HG02623 (cell line): ENCODE measurements at regions not wholly inside any gene's neighbourhood (a gene's known extent, or its start where the extent isn't known, plus 50 kb on each side); places are given as distances from the start of the nearest gene placed in this dataset.
"Not testable (repeated sequence)": the region's sequence is repeated elsewhere in the genome, so short reads cannot be mapped to it uniquely, and the experiment has no call there.

Experiments
- ATAC-seq: cut with Tn5 transposase; IDR thresholded peaks from one replicate; pipeline ENCODE4 v1.9.1; 2021; ENCODE audit warnings: moderate library complexity; ENCODE audit not compliant: unreplicated experiment

DNA sequence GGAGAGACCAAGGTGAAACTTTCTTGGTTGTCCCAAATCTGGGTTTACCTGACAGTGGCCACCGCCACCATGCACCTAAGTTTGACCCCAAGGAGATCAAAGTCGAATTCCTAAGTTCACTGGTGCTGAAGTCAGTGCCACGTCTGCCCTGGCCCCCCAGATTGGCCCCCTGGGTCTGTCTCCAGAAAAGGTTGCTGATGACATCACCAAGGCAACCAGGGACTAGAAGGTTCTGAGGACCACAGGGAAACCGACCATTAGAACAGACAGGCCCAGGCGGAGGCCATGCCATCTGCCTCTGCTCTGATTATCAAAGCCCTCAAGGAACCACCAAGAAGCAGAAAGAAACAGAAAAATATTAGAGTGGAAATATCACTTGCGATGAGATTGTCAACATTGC is 91.2 kb downstream of the DLL1 start:
- ATAC-seq: no peak

DNA sequence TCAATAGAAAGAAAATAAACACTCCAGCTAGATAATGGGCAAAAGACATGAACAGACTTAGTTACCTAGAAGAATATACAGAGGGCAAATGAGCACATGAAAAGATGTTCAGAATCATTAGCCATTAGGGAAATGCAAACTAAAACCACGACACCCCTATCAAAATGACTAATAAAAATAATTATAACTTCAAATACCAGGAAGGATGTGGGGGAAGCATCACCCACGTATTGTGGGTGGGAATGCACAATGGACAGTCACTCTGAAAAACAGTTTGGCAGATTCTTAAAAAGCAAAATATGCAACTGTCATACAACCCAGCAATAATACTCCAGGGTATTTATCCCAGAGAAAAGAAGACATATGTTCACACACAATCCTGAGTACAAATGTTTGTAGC is 92.6 kb downstream of the DLL1 start:
- ATAC-seq: no peak

DNA sequence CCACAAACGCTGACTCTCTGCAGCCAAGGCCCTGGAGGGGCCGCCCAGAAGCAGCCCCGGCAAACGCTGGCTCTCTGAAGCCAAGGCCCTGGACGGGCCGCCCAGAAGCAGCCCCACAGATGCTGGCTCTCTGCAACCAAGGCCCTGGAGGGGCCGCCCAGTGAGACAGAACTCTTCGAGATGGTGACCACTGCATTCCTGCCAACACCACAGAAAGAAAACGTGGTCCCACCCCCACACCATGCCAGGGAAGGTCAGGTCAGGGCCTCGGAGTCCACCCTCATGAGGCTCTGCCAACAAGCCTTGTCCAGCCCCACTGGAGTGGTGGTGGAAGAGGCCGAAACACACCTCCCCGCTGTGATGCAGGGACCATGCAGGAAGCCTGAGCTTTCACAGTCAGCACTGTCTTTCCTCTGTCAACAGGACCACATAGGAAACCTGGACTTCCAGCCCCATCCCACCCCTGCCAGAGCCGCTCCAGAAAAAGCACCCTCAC is 97.5 kb downstream of the DLL1 start:
- ATAC-seq: no peak

DNA sequence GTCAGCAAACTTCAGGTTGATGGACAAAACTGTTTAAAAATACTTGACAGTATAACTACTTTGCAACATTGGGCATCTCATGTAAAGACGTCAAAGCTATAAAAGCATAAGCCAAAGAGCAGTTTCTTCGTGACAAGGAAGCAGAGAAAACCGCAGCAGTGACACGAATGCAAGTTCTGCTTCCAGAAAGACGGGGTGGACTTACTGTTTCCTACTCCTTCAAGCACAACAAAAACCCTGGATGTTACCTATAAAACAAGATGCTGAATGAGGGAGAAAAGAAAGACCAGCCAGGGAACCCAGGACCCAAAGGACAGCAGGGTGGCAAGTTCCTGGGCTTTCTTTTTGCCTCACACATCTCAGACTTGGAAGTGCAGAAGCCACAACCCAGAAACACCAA is 98.0 kb downstream of the DLL1 start:
- ATAC-seq: no peak

DNA sequence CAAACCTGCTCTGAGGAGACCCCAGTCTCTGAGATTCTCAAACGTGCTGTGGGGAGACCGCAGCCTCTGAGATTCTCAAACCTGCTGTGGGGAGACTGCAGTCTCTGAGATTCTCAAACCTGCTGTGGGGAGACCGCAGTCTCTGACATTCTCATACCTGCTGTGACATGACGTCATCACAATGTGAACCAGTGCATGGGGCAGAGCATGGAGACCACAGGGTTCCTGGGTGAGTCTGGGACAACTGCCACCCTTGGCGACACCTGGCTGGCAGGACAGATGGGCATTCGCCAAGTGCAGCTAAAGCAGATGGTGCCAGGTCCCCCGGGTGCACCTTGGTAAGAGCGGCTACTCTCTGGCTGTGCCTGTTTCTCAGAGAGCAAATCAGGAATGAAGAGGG is 98.8 kb downstream of the DLL1 start:
- not testable (repeated sequence) for ATAC-seq

DNA sequence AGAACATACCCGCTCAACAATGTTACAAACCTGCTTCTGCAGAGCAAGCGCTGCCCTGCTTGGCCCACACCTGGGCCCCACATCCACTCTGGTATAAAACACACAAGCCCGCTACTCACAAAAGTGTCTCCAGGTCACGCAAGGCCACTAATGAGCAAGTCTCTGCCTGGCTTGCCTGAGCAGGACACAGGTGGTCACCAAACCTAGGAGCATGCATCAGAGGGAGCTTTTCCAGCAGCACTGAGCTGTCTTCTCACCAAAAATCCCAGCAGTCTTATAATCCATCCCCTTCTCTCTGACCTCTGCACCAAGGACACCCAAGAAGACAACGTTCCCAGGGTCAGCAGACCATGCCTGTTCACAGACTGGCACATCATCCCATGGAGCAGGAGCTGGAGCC is 100.8 kb downstream of the DLL1 start:
- ATAC-seq: no peak

DNA sequence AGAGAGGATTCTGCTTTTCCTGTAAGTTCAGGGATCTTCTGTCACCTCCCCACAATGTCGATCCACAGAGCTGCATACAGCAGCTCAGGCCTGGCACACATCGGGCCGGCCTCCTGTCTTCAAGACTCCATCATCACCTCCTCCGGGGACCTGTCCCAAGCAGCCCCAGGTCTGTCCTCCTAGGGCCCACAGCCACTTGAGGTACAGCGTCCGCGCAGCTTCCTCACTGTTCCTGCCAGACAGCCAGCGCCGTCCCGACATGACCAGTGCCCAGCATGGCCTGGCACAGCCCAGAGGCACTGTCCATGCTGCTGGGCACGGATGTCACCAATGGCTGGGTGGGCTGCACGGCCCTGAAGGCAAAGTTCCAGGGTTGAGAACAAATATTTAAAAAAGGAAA is 101.6 kb downstream of the DLL1 start:
- ATAC-seq: no peak

DNA sequence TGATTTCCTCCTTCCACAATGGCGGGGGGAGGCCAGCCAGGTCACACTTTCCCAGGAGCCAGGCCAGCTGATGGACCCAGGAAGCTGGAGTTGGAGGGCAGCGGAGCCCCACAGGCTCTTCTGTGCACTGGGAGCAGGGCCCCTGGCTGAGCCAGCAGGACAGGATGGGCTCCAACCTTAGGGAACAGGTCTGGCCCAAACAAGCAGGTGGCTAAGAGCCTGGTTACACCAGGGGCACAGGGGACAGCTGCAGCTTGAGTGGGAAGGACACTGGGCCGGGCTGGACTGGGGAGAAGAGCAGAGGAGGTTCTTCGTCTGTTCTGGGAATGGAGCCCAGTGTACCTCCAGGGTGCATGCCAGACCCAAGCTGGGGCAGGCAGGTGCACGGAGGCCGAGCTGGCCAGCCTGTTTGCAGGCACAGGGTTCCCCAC is 102.3 kb downstream of the DLL1 start:
- ATAC-seq: no peak

DNA sequence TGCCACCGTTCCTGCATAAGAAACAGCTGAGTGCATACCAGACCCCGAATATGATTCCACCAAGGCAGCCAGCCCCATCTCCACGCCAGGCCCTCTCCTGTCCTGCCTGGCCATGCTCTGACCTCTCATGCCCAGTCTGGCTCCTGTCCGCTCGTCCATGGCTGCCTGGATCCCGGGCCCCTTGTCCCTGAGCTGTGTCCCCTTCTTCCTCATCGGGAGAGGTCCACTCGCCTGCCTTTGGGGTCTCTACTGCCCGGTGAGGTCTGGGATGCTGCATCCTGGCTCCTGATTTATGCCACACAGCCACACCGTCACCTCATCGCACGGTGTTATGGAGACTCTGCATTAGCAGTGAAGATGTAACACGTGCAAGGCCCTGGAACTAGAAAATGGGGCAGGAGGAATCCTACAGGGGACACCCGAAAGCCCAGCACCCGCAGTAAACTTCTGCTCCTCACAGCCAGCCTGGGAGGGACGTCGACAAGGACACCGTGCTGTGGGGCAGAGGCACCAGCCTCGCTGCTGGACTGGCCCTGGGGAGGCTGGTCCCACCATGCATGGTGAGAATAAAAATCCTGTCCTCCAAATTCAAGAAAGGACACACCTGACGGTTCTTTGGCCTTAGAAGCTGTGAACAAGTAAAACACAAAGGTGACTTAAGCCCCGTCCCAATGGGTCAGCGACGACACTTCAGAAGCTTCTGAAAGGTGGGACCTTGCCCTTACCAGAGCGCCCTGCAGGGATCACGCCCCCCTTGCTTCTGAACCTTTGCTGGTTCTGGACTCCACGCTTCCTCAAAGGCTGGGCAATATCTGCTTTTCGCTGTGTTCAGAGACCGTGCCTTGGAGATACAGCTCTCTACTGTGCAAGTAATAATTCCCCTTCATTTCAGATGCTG is 103.0 kb downstream of the DLL1 start:
- no peak for ATAC-seq

DNA sequence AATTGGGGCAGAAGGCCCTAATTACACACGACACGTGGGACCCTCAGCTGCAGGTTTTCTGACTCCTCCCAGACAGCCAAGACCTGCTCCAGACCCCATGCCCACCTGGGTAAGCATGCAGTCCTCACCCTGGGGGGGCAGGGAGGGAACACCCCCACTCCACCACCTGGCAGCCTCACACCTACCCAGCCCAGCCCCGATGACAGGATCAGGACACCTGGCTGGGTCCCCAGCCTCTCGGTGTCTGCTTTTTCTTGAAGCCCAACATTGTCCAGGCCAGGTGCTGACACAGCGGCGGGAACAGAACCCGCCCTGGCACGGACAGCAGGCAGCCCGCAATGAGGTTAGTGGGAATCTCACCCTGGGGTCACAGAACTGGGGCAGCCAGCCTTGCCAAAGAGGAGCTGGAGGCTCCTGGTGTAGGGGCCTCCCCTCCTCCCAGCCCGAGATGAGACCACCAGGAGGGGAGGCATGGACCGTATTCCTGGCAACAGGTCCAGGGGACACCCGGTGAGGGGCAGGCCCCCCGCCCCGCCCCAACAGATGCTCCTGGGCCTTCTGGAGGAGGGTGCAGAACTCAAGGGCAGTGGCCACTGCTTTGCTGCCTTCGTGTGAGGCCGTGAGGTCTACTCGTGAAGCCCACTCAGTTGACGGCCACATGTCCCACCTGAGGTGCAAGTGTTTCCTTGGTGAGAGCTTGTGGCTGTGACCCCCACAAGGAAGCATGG is 103.8 kb downstream of the DLL1 start:
- no peak for ATAC-seq

DNA sequence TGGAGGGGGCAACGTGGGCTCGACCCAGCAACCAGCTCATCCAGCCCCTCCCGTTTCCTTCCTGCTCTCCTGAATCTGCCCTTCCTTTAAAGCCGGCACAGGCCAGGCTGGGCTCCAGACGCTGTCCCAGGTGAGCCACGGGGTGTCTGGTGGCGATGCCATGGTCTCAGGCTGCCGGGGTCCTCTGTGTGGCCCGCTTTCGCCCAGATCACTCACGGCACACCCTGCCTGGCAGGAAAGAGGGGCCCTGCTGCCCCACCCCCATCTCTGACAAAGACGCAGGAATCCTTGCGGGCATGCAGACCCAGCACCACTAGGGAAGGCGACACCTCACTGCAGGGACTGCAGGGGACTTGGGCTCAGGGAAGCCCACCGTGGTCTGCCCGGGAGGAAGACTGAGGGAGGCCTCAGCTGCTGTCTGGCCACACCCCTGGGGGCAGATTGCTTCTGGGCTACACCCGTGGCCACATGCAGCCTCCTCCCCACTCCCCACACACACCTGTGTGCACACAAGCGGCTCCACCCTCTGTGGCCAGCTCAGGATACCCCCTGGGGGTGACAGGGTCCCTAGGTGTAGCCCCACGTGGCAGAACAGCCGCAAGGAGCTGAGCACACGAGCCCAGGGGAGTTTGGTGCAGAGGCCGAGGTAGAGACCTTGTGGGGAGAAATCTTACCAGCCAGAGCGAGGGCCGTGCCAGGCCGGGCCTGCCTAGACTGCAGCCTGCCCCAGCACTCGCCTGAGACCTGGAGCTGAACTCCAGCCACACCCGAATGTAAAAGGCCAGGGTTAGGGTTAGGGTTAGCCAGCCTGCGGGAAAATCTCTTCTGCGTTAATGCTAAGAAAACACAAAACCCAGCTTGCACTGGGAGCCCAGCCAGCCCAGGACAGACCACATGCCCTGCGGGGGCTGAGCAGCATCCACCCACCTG is 104.6 kb downstream of the DLL1 start:
- no peak for ATAC-seq

DNA sequence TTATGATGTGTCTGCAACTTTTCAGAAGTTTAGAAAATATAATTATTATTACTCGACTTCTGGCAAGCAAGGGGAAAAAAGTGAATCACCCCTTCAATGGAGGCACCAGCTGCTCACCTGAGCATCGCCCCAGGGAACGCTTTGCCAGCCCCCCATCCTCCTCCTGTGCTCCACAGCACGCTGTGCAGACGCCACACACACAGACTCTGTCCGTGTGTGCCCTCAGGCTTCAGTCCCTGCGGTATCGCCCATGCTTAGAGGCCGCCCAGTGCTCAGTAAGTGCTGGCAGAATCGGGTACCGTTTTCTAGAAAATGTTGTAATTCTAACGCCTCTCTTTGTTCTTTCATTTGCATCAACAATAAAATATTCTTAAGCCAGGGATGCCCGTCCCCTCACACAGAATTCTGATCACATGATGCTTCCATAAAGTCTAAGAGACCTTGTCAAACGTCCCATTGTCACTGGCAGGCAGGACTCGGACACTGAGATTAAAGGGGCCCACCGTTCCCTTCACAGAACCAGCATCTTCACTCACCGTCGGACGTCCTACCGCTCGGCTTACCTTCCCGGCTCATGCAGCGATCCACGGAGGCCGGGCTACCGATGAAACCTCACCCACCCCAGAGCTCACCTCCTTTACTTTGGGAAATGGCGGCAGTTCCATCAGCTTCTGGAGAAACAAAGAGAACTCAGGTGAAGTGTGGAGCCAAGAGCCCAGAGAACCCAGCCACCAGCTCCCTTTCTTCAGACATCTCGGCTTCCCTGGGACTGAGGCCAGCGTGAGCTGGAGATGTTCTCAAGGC is 105.5 kb downstream of the DLL1 start:
- no peak for ATAC-seq

DNA sequence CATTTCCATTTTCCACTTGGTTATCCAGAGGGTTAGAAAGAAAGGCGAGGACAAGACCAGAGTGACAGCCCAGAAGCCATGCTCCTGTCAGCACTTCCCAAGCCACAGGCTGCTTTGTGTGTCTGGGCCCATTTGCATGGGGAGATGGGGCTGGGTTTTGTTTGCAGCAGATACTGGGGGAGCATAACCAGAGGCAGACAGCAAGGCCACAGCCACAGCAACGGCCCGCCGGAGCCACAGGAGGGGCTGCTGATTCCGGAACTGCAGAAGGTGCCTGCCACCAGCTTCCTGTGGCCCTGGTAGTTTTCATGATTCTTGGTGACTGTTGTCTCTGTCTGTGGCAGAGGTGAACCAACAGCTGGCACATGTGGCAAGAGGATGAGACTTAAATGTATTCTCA is 106.6 kb downstream of the DLL1 start:
- no peak for ATAC-seq

DNA sequence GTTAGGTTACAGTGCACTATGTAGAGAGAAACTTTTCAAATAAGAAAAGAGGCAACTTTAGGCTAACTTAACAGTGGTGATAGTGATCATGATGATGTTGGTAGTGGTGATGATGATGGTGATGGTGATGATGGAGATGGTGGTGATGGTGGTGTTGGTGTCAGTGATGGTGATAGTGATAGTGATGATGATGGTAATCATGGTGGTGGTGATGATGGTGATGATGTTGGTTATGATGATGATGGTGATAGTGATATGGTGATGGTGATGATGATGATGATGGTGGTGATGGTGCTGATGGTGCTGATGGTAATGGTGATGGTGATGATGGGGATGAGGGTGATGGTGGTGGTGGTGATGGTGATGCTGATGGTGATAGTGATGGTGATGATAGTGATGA is 107.4 kb downstream of the DLL1 start:
- no peak for ATAC-seq

DNA sequence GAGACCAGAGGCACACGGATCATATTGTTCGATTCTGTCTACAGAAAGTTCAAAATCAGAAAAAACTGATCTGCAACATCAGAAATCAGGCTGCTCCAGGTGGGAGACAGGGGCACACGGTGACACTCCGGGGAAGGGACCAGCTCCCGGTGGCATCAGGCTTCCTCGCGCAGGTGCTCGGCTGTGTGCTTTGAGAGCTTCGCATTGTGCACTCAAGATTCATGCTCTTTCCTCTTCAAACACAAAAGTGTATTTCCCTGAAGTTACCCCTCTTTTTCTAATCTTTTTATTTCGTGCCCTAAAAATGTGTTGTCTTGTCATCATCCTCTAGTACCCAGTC is 108.1 kb downstream of the DLL1 start:
- no peak for ATAC-seq

DNA sequence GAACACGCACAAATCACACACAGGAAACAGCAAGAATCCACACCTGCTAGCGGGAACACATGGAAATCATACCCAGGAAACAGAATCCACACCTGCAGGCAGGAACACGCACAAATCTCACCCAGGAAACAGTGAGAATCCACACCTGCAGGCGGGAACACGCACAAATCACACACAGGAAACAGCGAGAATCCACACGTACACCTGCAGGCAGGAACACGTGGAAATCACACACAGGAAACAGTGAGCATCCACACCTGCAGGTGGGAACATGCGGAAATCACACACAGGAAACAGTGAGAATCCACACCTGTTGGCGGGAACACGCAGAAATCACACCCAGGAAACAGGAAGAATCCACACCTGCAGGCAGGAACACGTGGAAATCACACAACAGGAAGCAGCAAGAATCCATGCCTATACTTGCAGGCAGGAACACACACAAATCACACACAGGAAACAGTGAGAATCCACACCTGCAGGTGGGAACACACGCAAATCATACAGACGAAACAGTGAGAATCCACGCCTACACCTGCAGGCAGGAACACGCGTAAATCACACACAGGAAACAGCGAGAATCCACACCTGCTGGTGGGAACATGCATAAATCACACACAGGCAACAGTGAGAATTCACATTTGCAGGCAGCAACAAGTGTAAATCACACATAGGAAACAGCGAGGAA is 108.6 kb downstream of the DLL1 start:
- ATAC-seq: no peak

DNA sequence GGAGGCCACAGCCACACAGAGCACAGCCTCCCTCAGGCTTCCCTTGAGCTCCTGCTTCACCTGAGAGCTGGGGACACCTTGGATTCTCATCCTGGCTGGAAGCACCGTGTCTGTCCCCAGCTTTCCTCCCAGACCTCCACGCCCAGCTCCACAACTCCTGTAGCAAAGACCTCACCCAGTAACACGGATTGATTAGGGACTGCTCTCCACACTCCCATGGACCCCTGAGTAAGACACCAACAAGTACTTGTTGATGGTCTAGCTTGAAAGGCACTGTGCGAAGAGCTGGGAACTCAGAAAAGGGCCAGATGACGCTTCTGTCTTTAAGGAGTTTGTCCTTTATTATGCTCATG is 109.6 kb downstream of the DLL1 start:
- ATAC-seq: no peak

DNA sequence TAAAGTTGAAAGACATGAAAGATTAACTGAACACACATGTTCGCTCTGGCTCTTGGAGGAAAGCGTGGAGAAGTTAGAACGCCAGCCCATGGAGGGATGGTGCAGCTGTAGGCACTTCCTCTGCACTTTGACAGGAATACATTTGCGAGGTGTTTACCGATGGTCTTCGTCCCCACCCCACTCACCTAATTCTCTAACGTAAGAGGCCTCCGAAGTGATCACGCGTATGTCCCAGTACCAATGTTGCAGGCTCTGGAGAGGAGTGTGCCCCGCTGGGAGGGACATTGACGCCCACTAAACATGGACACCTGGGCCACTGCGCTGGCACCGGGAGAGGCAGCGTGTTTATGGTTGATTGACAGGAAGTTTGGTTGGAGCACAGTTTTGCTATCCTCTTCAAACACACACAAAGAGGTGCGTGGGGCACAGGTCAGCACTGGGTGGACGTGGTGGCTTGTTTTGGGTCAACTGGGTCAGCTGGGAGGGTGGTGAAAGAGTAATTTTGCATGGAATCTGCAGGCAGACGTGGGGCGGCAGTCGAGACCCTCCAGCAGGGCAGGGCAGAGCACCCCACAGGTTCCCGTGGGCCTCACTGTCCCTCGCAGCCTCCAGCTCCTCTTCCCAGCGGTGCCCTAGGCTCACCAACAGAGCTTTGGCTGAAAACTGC is 110.1 kb downstream of the DLL1 start:
- ATAC-seq: no peak

DNA sequence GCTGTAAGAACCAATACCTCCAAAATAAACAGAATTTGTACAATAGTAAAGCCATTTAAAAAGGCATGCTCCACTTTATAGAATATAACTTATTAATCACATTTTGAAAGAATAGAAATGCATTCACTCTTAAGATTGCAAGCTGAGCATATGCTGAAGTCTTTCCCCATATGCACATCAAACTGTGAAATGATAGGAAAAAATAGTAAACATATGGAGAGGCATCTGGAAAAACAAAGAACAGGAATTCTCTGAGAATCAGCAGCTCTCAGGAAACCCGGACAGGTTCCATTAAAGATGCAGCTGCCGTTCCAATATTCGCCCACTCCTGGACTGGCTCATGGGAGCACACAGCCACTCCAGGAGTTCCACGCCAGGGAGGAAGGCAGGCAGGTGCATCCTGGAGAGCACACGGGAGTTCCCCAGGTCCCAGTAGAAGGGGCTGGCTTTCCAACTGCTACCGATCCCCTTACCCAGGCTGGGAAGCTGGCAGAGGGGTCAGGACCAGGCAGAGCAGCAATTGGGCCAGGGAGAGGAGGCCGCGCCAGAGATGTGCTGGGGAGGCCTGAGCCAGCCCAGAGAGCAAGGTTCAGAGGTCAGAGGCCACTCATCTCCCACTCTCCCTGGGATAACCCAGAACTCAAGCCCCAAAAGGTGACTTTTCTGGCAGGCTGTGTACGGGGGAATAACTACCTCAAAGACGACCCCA is 111.1 kb downstream of the DLL1 start:
- no peak for ATAC-seq
